Left forelimb (tissue), 1 donor: ENCODE measurements at regions not wholly inside any gene's neighbourhood (a gene's known extent, or its start where the extent isn't known, plus 50 kb on each side); places are given as distances from the start of the nearest gene placed in this dataset.

Experiments used
- DNase-seq: peaks from one replicate; pipeline ENCODE4 v3.0.0-alpha.2; 2018; ENCODE audit warnings: low spot score

DNA sequence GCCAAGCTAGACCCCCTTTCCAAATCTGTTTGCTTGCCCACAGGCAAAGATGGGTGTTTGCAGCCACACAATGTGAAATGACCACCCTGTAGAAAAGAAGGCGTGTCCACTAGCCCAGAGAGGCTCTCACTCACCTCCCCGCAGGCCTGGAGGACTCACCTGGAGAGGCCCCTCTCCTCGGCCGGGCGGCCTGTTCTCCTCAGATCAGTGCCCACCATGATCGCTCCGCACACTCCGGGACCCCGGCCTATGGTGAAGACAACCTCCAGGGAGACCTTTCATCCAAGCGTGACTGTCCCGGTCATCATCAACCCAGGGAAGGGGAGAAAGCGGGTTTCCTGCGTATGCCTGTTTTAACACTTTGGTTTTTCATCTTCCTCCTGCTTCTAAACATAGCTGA lies 328.7 kb upstream of the SALL3 start:
- no peak for DNase-seq

DNA sequence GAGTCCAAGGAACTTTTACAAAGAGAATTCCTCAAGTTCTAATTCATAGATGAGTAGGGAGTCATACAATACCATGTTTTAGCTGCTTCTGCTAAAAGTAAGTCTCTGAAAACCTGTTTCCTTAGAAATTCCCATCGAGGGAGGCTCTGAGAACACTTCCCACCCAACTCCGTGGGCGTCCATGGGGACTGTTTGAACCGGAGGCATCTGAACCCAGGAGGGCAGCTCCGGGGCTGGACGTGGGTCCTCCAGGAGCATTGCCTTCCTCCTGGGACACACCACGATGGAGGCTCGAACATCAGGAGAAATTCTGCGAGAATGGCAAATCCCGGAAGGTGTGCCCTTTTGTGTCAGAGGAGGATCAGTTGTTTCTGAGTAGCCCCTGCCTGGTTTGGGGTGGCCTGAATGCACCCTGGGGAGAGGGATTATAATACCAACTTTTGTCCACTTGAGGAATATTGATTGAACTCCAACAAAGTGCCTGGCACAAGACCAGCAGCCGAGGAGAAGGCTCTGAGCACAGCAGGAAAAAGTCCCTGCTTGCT lies 327.5 kb upstream of the SALL3 start:
- no peak for DNase-seq

DNA sequence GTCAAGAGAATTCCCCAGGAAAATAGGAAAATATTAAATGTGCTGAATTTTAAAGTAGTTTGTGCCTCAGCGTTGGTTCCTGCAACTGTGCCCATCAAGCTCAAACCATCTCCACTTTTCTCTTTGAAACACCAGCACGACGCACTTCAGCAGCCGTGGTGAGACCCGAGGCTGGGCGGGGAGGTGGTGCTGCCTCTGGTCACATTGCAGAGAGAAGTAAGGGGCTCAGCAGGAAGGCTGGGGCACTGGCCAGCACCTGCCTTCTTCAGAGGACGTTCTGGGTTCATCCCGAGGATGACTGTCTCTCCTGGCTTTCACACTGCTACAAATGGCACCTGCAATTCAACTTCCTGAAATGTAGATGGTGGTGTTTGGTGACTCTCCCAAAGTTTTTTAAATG lies 323.7 kb upstream of the SALL3 start:
- no peak for DNase-seq

DNA sequence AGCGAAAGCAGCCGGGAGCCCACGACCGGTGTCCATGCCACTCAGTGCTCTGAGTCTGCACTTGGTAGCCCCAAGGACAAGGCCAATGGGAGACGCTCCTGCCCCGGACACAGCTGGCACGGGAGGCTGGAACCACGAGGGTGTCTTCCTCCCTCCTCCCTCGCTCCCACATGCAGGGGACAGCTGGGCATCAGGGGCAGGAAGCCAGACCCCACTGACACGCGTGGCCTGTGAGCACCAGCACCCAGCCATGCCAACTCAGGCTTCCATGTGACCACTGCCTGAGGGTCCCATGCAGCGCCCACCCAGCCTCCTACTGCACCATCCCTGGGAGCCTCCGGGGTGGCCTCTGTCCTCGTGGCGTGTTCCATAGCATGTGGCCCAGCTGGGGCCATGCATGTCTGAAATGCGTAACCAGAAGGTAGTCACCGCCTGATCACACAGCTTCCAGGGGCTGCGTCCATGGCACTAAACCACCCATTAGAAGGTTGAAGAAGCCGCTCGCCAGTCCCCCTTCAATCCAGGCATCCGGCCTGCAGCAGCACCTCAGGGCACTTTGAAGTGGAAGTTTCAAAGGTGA lies 323.2 kb upstream of the SALL3 start:
- no peak for DNase-seq

DNA sequence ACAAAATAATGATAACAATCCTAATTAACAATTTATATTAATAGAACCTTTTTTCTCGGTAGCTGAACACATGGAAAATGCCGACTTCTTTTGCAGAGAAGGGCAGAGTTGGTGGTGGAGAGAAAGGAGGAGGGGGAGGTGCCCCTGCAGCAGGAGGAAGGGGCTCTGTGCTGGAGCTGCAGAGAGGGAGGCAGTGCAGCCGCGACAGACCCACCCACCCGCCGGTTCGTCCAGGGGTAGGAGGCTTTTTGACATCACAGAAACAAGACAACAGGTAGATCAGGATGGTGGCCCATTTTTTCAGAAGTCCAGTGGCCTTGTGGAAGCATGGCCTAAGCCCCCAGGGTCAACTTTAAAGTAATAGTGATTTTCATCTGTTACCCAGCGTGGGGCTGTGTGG lies 321.1 kb upstream of the SALL3 start:
- no peak for DNase-seq

DNA sequence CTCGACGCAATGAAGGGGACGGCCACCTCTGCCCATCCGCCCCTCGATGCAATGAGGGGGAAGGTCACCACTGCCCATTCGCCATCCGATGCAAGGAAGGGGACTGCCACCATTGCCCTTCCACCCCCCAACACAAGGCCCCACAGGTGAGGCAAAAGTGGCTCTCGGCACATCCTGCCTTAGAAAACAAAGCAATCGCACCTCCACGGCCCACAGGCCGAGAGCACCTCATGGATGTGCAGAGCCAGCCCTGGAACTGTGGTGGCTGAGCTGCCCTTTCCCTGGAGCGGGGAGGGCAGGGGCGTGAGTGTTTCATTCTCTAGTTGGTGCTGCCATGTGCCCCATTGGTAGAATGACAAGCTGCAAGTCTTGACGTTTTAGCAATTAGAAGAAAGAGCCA lies 320.6 kb upstream of the SALL3 start:
- DNase-seq: no peak

DNA sequence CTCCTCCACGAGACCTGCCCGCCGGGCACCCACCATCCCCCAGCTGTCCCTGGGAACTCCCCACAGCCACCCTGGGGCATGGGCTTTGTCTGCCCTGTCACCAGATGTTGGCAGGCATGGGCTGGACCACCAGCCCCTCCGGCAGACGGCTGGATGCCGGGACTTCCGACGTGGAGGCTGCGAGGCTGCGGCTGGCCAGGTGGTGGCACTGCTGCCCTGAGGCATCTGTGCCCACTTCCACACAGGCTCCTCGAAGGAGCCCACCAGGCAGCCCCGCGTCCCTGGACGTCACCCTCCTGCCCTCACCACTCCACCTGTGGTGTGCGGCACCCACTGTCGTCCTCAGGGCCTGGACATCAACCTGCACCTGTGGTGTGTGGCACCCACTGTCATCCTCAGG lies 319.9 kb upstream of the SALL3 start:
- no peak for DNase-seq

DNA sequence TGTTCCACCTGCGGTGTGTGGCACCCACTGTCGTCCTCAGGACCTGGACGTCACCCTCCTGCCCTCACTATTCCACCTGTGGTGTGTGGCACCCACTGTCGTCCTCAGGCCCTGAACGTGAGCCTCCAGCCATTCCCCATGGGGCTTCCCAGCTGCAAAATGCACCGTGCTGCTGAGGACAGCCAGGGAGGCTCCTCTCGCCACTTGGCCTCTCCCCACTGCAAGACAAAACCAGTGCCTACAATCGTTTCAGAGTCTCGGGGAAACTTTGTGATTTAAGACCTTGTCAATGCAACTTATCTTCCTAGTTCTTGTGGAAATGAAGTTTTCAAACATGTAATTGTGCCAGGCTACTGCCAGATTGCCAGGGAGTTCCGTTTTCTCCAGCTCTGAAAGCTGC lies 319.3 kb upstream of the SALL3 start:
- no peak for DNase-seq

DNA sequence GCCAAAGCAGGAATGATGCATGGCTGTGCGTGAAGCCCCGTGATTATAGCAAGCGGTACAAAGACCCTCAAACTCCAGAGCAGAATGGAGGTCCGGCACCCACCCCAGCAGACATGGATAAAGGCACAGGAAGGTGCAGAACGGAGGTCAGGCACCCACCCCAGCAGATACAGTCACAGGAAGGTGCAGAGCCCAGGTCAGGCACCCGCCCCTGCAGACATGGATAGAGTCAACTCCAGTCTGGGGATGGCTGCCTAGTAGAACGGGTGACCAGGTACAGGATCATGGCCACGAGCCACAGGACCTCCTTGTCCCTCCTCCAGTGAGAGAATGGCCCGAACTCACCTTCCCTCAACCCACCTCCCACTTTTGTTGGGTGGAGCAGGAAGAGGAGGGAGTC lies 318.3 kb upstream of the SALL3 start:
- no peak for DNase-seq

DNA sequence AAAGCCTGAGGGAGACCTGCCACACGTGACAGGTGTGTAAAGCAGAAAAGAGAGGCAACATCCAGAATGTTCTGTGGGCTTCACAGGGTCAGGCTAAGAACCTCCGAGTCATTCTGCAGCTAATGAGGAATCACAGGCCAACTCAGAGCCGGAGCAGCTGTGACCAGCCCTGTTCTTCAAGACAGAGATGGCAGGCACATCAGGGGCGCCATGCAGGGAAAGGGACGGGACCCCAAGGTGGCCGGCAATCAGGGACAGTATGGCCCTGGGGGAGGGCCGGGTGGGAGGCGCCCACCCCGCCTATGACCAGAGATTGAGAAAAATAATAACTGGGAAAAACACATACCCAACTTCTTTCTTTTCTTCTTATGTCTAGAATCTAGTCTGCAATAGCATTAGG lies 316.7 kb upstream of the SALL3 start:
- DNase-seq: no peak

DNA sequence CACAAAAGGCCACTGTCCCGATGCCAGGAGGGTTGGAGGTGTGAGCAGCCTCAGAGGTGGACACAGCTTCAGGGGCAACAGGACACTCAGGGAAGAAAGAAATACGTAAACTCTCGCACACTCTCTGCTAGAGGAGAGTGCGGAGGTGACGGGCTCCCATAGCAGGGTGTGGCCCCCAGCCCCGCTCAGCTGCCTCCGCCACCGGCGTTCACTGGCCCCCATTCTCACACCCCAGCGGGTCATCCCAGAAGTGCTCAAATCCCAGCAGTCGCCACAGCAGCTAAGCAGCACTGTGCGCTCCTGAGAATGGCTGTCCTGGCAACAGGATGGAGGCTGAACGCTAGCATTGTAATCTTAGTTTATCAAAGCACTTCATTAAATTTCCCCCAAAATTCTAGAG lies 315.6 kb upstream of the SALL3 start:
- no peak for DNase-seq

DNA sequence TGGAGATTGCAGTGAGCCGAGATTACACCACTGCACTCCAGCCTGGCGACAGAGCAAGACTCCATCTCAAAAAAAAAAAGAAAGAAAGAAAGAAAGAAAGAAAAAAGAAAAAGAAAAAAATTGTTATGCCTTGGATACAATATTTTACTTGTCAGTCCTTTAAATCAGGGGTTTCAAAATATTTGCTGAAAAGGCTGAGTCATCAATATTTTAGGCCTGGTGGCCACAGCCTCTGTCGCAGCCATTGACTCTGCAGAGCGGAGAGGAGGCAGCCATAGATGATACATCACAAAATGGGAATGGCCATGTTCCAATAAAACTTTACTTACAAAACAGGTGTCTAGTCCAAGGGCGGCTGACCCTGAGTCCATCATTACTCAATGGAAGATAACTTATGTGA lies 314.8 kb upstream of the SALL3 start:
- DNase-seq: no peak

DNA sequence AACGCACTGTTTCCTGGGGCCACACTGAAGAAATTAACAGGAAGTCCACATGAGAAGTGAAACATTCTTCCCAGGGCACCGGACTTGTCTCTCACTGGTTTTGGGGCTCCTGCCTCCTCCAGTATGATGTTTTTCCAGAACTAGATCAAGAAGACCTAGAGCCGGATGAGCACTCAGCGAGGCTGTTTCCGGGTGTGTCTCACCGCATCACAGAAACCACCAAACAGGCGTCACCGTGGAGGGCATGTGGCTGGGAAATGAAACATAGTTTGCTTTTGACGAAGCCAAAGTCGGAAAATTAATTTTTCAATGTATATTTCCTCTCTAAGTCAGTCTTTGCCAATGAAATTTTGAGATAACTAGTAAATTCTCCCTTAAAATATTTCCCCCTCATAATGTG lies 314.0 kb upstream of the SALL3 start:
- no peak for DNase-seq

DNA sequence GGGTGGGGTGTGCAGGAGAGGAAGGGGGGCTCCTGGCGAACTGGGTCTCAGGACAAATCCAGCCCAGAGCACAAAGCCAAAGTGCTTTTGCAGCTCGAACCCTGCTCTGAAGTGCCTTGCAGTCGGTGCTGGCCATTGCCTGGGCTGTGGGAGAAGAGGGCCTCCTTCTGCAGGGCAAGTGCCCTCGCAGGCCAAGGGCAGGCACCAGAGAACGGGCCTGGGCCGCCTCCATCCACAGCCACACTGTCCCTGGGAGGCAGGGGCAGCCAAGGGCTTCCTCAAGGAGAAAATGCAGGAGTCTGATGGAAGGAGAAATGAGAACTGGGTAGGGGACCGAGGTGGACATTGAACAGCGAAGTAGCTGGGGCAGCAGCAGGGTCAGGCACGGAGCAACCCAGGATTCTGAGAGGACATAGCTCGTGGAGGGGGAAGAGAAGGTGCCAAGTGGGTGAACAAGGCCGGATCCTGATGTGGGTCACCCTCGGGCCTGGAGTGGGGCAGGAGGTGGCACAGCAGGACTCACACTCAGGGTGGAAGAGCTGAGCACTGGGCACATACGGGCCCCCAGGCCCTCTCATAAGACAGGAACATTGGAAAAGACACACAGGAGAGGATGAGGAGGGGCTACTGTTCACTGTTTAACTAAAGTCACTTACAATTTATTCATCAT lies 312.8 kb upstream of the SALL3 start:
- DNase-seq: peak; percentile 41

DNA sequence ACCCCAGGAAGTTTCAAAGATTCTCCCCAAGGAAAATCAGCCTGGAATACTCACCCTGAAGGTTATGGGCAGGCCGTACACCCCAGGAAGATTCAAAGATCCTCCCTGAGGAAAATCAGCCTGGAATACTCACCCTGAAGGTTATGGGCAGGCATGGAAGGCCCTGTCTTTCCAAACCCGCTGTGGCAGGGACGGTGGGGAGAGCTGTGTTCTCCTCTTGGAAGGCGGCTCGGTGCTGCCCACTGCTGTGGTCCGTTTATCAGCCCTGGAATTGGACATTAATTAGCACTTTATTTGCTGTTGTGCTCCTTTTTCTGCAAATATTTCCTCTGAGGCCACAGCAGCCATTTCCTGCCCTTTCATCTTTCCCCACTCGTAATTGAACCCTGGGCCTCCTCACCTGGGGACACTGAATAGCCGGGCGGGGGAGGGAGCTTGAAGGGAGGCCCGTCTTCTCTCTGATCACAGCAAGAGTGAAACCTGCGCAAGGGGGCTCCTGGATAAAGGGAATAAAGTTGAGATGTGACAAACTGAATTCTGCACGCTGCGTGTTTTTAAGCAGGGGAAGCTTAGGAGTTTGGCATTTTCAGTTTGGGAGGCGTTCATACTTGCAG lies 308.7 kb upstream of the SALL3 start:
- DNase-seq: no peak

DNA sequence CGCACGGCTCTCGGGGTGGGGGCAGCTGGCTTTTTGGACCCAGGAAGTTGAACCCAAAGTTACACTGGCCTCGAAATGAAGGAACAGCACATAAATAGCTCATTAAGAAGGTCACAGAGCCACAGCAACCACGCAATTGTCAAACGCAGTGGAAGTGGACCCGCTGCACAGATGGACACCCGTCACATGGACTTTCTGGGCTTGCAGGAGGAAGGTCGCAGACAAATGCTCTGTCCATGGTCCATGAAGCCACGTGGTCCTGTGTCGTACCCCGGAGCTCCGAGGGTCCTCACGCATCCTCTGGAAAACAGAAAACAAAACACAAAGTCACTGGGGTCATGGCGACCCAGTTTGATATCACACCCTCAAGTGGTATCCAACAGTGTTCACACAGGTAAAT lies 308.1 kb upstream of the SALL3 start:
- no peak for DNase-seq

DNA sequence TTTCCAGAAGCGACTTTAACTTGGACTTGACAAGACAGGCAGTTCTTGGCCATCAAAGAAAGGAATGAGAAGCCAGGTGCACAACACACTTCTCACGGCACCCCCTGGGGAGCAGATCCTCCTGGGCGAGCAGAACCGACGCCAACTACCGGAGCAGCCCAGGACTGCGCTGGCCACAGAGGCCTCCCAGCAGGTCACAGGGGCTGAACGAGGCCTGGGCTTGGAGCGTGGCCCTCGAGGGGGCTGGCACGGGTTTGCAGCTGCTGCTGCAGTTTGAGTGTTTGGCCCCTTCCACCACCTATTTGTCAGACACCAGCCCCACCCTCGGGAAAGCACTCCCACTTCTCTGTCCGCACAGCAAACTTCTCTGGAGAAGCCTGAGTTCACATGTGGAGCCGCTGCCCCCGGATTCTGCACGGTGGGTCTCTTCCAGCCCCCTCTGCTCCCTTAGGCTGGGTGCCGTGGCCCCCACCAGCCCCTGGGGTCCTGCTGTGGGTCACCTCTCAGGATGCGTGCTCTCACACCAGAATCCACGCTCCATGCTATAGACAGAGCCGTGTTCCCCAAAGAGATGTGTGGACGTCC lies 306.7 kb upstream of the SALL3 start:
- DNase-seq: no peak

DNA sequence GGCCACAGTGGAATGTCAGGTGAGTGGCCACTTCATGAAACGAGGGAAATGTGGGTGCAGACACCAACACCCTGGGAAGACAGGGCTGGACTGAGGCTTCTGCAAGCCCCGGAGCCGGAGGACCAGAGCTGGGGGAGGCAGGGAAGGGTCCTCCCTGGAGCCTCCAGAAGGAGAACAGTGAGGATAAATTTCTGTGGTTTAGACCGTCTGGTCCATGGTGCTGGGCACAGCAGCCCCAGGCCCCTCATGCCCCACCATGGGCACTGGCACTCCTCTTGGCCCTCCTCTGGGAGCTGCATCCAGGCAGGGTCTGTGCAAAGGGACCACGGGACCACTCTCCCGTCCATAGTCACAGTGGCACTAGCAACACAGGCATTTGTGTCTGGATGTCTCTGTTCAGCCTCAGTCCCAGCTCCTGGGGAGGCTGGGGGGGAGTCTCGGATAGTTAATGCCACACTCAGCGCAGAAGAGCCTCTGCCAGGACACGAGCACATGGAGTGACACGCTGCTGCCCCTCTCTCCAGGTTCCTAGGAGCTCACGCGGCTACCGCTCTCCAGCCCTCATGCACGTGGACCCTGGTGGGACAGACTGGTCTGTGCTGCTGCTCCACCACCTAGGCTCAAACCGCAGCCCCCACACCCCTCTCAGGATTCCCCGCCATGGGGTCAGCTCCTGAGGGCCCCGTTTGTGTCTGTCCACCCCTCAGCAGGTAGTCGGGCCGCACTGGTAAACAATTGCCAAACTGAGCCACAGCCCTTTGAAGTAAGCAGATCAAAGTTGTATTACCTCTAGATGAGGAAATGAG lies 305.9 kb upstream of the SALL3 start:
- DNase-seq: no peak

DNA sequence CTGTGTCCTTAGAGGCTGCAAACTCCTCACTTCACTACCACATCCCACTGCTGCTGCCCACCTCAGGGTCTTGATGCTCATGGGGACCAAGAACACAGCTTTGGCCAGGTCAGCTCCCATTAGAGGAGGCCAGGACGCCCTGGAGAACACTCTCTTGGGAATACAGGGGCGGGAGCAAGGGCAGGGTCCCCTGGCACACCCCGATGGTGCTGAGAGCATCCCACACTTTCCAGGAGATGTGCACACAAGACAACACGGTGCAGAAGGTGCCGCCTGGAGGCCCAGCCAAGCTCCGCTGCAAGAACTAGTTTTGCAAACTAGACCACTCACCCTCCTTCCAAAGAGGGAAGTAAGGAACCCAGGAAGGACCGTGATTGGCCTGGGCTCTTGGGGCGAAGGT lies 304.4 kb upstream of the SALL3 start:
- DNase-seq: peak; percentile 51

DNA sequence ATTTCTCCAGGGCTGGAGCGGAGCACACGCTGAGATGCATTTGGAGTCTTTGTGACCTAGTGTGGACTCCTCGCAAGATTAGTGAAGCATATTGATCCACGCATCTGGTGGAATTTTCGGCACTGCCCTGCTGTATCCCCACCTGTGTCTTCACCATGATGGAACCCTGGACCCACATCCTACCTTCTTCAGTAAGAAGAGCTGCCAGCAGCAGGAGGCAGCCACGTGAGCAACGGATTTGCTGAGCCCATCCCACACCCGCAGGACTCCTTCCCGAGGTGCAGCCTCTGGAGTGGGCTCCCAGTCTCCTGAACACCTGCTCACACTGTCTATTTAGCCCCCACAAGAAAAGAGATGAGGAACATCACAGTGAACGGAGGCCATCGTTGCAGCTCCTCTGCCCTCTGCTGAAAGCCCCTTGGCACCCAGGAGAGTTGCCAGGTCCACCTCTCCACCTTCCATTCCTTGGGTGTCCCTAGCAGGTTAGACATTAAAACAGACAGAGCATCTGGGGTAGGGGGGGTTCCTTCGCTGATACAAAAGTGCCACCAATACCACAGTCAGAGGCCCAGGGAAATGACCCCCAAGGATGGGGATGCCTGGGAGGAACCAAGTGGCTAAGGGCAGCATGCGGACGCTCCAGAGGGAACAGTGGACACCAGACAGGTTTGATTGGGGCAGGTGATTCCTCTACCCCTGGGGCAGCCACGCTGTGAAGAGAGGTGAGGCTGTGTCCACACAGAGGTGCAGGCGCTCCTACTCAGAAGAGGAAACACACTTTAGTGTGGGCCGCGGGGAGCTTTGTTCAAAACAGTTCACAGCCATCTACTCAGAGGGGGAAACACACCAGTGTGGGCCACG lies 302.8 kb upstream of the SALL3 start:
- no peak for DNase-seq
